ENCODE measurements at regions not wholly inside any gene's neighbourhood (a gene's known extent, or its start where the extent isn't known, plus 50 kb on each side); places are given as distances from the start of the nearest gene placed in this dataset.

DNA sequence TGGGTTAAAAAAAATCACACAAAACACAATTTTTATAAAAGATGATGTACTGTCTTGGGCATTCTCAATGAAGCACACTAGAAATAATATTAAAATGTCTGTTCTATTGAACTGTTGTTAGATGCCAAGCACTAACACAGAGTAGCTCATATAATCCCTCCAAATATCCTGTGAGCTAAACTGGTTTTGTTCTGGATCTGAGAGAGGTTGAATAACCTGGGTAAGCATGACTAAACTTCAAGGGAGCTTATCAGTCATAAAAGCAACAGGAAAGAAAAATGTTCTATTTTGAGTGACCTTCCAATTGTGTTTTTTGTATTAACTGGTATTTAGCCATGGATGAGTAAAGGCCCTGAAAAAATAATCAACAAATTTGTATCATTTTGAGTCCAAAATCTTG is 175.3 kb downstream of the SMC2 start:
- Histone ChIP-seq H3K9me3 (ENCODE audit: control insufficient read depth in 4 of 4, low read length in 3 of 4) (no peaks in the 10 kb centered on the region), H3K27me3 (ENCODE audit: control insufficient read depth in 4 of 4, insufficient read depth in 4 of 4, low read length in 3 of 4) (no peaks in the 10 kb centered on the region), H3K4me1 (ENCODE audit: control insufficient read depth in 4 of 4, insufficient read depth in 4 of 4, low read length in 3 of 4) (peaks cover 4 to 17% (median 15%) of the 10 kb centered on the region in 4 donors), H3K27ac (ENCODE audit: low read depth in 1 of 2, low read length in 2 of 2) (no peak overlapping the region), H3K9ac (ENCODE audit: low read depth in 1 of 2, low read length in 2 of 2) (no peak overlapping the region), H3K36me3 (ENCODE audit: control insufficient read depth in 4 of 4, insufficient read depth in 3 of 4, low read depth in 1 of 4, low read length in 3 of 4) (no peaks in the 10 kb centered on the region), H3K4me3 (ENCODE audit: low read depth in 1 of 3, low read length in 3 of 3) (no peak overlapping the region)
- no peak for DNase-seq (ENCODE audit: low spot score)
- TF ChIP-seq NR2F2 (IDR thresholded peaks at IDR 0.05) (no peak), JUND (IDR thresholded peaks at IDR 0.05) (no peak)

DNA sequence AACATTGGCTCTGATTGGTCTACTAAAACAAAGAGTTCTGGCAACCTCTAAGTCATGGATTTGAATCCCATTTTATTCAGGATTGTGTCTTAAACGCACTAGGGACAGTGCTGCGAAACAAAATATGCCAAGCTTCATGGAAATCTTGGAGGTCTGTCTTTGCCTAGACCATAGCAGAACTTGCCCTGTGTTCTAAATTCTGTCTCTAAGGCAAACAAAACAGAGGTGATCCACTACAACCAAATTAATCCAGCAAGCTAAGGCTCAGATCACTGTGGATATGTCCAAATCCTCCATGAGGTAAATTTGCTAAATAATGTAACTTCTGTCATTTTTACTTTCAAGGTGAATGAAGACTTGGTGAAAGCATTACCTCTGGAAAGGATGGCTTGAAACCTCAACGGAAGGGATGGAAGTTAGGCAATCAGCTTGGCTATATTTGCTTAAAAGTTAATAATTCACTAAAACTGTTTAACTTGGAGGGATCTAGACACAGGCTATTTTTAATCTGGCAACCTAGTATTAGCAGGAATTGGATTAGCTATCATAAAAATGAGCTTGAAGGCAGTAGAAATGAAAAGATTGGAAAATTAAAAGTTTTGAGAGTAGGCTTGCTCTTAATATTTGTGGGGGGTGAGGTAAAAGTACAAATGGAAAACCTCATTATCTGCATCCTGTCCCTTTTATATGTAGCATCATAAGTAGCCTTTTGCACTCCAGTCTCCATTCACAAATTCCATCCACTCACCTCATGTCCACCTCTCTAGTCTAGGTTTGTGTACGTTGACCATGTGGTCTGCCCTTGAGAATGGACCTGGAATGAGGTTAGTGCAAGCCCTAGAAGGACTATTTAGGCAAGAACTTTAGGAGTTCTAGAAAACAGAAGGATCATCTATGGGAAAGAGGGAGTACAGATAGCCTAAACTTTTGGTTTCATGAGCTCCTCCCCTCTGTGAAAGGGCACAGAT is 176.2 kb downstream of the SMC2 start:
- H3K4me1 ChIP-seq (ENCODE audit: control insufficient read depth in 4 of 4, insufficient read depth in 4 of 4, low read length in 3 of 4), result peaks cover 4 to 17% (median 15%) of the 10 kb centered on the region in 4 donors
- 32% methylated on average over 4 of the region's 4 CpGs for WGBS
- H3K27ac ChIP-seq (ENCODE audit: low read depth in 1 of 2, low read length in 2 of 2), result peak overlapping the region; percentile 38 to 77
- TF ChIP-seq HNF4A (conservative IDR thresholded peaks at IDR 0.05) (peak; percentile 38 to 50), SP1 (IDR thresholded peaks at IDR 0.05) (peak; percentile 88), YY1 (IDR thresholded peaks at IDR 0.05) (peak; percentile 54), JUND (IDR thresholded peaks at IDR 0.05) (no peak), ATF3 (IDR thresholded peaks at IDR 0.05) (no peak), REST (IDR thresholded peaks at IDR 0.05) (peak; percentile 32), GABPA (IDR thresholded peaks at IDR 0.05 in 1 of 2, conservative IDR thresholded peaks at IDR 0.05 in 1 of 2) (no peak), EGR1 (IDR thresholded peaks at IDR 0.05; ENCODE audit: low read depth in 2 of 2) (no peak), FOXA2 (IDR thresholded peaks at IDR 0.05) (peak; percentile 42), RXRA (IDR thresholded peaks at IDR 0.05) (peak in 1 of 2 donors; percentile 38), RAD21 (IDR thresholded peaks at IDR 0.05) (peak in 1 of 2 donors; percentile 35), FOXA1 (IDR thresholded peaks at IDR 0.05) (no peak)
- H3K9ac ChIP-seq (ENCODE audit: low read depth in 1 of 2, low read length in 2 of 2), result no peak overlapping the region
- no peak for DNase-seq (ENCODE audit: low spot score)
- no peaks in the 10 kb centered on the region for H3K27me3 ChIP-seq (ENCODE audit: control insufficient read depth in 4 of 4, insufficient read depth in 4 of 4, low read length in 3 of 4)
- peak overlapping the region in 2 of 3 donors; percentile 16 to 31 for H3K4me3 ChIP-seq (ENCODE audit: low read depth in 1 of 3, low read length in 3 of 3)
- no peaks in the 10 kb centered on the region for H3K36me3 ChIP-seq (ENCODE audit: control insufficient read depth in 4 of 4, insufficient read depth in 3 of 4, low read depth in 1 of 4, low read length in 3 of 4)
- no peaks in the 10 kb centered on the region for H3K9me3 ChIP-seq (ENCODE audit: control insufficient read depth in 4 of 4, low read length in 3 of 4)

- Histone ChIP-seq H3K27ac (ENCODE audit: low read depth in 1 of 2, low read length in 2 of 2) (no peak overlapping the region), H3K27me3 (ENCODE audit: control insufficient read depth in 4 of 4, insufficient read depth in 4 of 4, low read length in 3 of 4) (no peaks in the 10 kb centered on the region), H3K4me3 (ENCODE audit: low read depth in 1 of 3, low read length in 3 of 3) (no peak overlapping the region), H3K9ac (ENCODE audit: low read depth in 1 of 2, low read length in 2 of 2) (no peak overlapping the region), H3K36me3 (ENCODE audit: control insufficient read depth in 4 of 4, insufficient read depth in 3 of 4, low read depth in 1 of 4, low read length in 3 of 4) (no peaks in the 10 kb centered on the region), H3K9me3 (ENCODE audit: control insufficient read depth in 4 of 4, low read length in 3 of 4) (no peaks in the 10 kb centered on the region), H3K4me1 (ENCODE audit: control insufficient read depth in 4 of 4, insufficient read depth in 4 of 4, low read length in 3 of 4) (peaks cover 0 to 10% (median 0%) of the 10 kb centered on the region in 4 donors)
- WGBS, result 59% methylated on average over 3 of the region's 3 CpGs
- no peak for DNase-seq (ENCODE audit: low spot score)
- peak in 1 of 2 donors; percentile 10 for TF ChIP-seq HNF4A (conservative IDR thresholded peaks at IDR 0.05)
- TF ChIP-seq YY1 (IDR thresholded peaks at IDR 0.05), result no peak
Observed at GRCh38 chr9:104276709-104277245, 182.7 kb downstream of the SMC2 start.

Data from liver (tissue), 7 donors.